Fibroblast of lung (primary cell): ENCODE measurements at regions not wholly inside any gene's neighbourhood (a gene's known extent, or its start where the extent isn't known, plus 50 kb on each side); places are given as distances from the start of the nearest gene placed in this dataset.

Experiments used
- DNase-seq, 2 donors: peaks; one replicate each; pipeline versions ENCODE4 v3.0.0 to v3.0.0-alpha.2; 2010; ENCODE audit warnings: low read depth in 2 of 2
- H2AFZ ChIP-seq: 2 replicates; pipeline ENCODE4 v1.5.1; 2012; ENCODE audit warnings: low read length, control low read depth, inconsistent platforms
- H3K27ac ChIP-seq: 2 replicates; pipeline ENCODE4 v1.5.1; 2011; ENCODE audit warnings: low read length, control low read depth; ENCODE audit not compliant: insufficient read depth
- H3K27me3 ChIP-seq: 2 replicates; pipeline ENCODE4 v1.5.1; 2011; ENCODE audit warnings: mild to moderate bottlenecking, low read length; ENCODE audit not compliant: control insufficient read depth, insufficient read depth
- H3K36me3 ChIP-seq: 2 replicates; pipeline ENCODE4 v1.5.1; 2011; ENCODE audit warnings: low read length; ENCODE audit not compliant: control insufficient read depth, insufficient read depth
- H3K4me1 ChIP-seq: 2 replicates; pipeline ENCODE4 v1.5.1; 2011; ENCODE audit warnings: low read length; ENCODE audit not compliant: control insufficient read depth, insufficient read depth; ENCODE audit errors: extremely low read depth
- H3K4me2 ChIP-seq: 2 replicates; pipeline ENCODE4 v1.5.1; 2011; ENCODE audit warnings: low read length, control low read depth; ENCODE audit not compliant: insufficient read depth; ENCODE audit errors: extremely low read depth
- H3K4me3 ChIP-seq, 4 experiments: fragments of 200-600 bp in 1 of 4; sonication (generic) in 1 of 4; replicated peaks in 1 of 4; 2 replicates each; pipeline ENCODE4 v1.5.1; 2011 to 2016; ENCODE audit warnings: low read length in 4 of 4, low read depth in 3 of 4, mild to moderate bottlenecking in 3 of 4, control low read depth in 2 of 4, inconsistent platforms in 1 of 4, mixed read lengths in 1 of 4; ENCODE audit not compliant: insufficient read depth in 1 of 4; ENCODE audit errors: control extremely low read depth in 1 of 4
- H3K79me2 ChIP-seq: 2 replicates; pipeline ENCODE4 v1.5.1; 2012; ENCODE audit warnings: mild to moderate bottlenecking, low read length, inconsistent platforms; ENCODE audit not compliant: control insufficient read depth, insufficient read depth
- H3K9ac ChIP-seq: 2 replicates; pipeline ENCODE4 v1.5.1; 2011; ENCODE audit warnings: mild to moderate bottlenecking, low read length, control low read depth; ENCODE audit not compliant: insufficient read depth
- H3K9me3 ChIP-seq: 2 replicates; pipeline ENCODE4 v1.5.1; 2012; ENCODE audit warnings: low read depth, low read length; ENCODE audit not compliant: control insufficient read depth, insufficient read depth
- H4K20me1 ChIP-seq: 2 replicates; pipeline ENCODE4 v1.5.1; 2011; ENCODE audit warnings: low read length; ENCODE audit not compliant: control insufficient read depth, insufficient read depth; ENCODE audit errors: extremely low read depth
- CTCF ChIP-seq, 2 donors: IDR thresholded peaks in 1 of 2; conservative IDR thresholded peaks in 1 of 2; 1 replicate in 1 of 2; 2 replicates in 1 of 2; pipeline ENCODE4 v1.5.1; 2011 to 2012; ENCODE audit warnings: low read length in 2 of 2, control low read depth in 1 of 2, inconsistent platforms in 1 of 2, low read depth in 1 of 2, mild to moderate bottlenecking in 1 of 2
- EZH2 ChIP-seq: IDR thresholded peaks from 2 replicates; pipeline ENCODE4 v1.5.1; 2012; ENCODE audit warnings: low read length, control low read depth, mild to moderate bottlenecking; ENCODE audit errors: missing control alignments

DNA sequence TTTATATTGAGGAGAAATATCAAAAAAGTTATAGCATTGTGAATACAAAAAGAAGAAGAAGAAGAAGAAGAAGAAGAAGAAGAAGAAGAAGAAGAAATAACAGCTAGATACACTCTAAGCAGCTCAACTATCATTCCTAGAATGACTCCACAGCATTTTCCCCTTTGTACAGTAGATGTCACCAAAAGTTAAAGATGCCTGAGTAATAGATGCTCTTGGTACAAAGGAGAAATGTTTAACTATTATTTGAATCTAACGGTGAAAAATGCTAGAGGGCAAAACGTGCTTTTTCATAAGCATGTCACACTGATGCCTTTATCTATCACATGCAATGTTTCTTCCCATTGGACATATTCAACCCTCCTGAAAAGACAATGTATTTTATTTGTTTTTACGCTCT lies 178.4 kb upstream of the GPRIN3 start:
- Histone ChIP-seq H2AFZ (no peak overlapping the region), H3K27me3 (no peaks in the 10 kb centered on the region), H4K20me1 (no peaks in the 10 kb centered on the region), H3K4me3 (no peak overlapping the region), H3K79me2 (no peaks in the 10 kb centered on the region), H3K27ac (no peak overlapping the region), H3K4me2 (no peak overlapping the region), H3K9me3 (no peaks in the 10 kb centered on the region), H3K4me1 (no peaks in the 10 kb centered on the region), H3K9ac (no peak overlapping the region), H3K36me3 (no peaks in the 10 kb centered on the region)
- DNase-seq, result peak in 1 of 2 donors; percentile 74
- TF ChIP-seq CTCF (conservative IDR thresholded peaks at IDR 0.05 in 1 of 2, IDR thresholded peaks at IDR 0.05 in 1 of 2; ENCODE audit: low read depth in 1 of 2, low read length in 2 of 2) (peak; percentile 34 to 62), EZH2 (no peak)

DNA sequence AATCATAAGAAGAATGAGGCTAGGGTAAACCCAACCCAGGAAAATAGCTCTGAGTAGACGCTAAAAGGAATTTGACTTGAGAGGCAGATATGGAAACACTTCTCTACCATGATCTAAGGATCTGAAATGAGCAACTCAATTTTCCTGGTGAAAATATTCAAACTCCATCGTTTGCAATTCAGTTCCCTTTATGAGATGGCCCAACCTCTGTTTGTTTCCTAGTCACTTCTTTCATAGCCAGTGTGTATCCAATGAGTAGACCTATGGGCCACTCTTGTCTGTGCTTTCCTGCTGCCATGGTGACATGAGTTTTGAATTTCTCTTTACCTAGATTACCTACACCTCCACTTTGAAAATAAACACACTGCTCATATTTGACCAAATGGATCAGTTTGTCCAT lies 176.2 kb upstream of the GPRIN3 start:
- Histone ChIP-seq H3K4me1 (no peaks in the 10 kb centered on the region), H2AFZ (no peak overlapping the region), H3K9ac (no peak overlapping the region), H3K4me3 (no peak overlapping the region), H3K9me3 (no peaks in the 10 kb centered on the region), H4K20me1 (no peaks in the 10 kb centered on the region), H3K36me3 (no peaks in the 10 kb centered on the region), H3K79me2 (no peaks in the 10 kb centered on the region), H3K4me2 (no peak overlapping the region), H3K27me3 (no peaks in the 10 kb centered on the region), H3K27ac (no peak overlapping the region)
- TF ChIP-seq EZH2 (no peak), CTCF (conservative IDR thresholded peaks at IDR 0.05 in 1 of 2, IDR thresholded peaks at IDR 0.05 in 1 of 2; ENCODE audit: low read depth in 1 of 2, low read length in 2 of 2) (no peak)
- DNase-seq, result no peak

- no peak for TF ChIP-seq EZH2
- TF ChIP-seq CTCF (conservative IDR thresholded peaks at IDR 0.05 in 1 of 2, IDR thresholded peaks at IDR 0.05 in 1 of 2; ENCODE audit: low read depth in 1 of 2, low read length in 2 of 2), result no peak
- Histone ChIP-seq H3K27ac (no peak overlapping the region), H3K79me2 (no peaks in the 10 kb centered on the region), H3K27me3 (no peaks in the 10 kb centered on the region), H3K4me3 (no peak overlapping the region), H3K36me3 (no peaks in the 10 kb centered on the region), H4K20me1 (no peaks in the 10 kb centered on the region), H3K9me3 (no peaks in the 10 kb centered on the region), H2AFZ (no peak overlapping the region), H3K4me1 (no peaks in the 10 kb centered on the region), H3K4me2 (no peak overlapping the region), H3K9ac (no peak overlapping the region)
- peak; percentile 9 to 21 for DNase-seq
Measured at GRCh38 chr4:89482926-89483595, 175.5 kb upstream of the GPRIN3 start.
